ENCODE measurements at regions not wholly inside any gene's neighbourhood (a gene's known extent, or its start where the extent isn't known, plus 50 kb on each side); places are given as distances from the start of the nearest gene placed in this dataset.
"Not testable (repeated sequence)": the region's sequence is repeated elsewhere in the genome, so short reads cannot be mapped to it uniquely, and the experiment has no call there.

DNA sequence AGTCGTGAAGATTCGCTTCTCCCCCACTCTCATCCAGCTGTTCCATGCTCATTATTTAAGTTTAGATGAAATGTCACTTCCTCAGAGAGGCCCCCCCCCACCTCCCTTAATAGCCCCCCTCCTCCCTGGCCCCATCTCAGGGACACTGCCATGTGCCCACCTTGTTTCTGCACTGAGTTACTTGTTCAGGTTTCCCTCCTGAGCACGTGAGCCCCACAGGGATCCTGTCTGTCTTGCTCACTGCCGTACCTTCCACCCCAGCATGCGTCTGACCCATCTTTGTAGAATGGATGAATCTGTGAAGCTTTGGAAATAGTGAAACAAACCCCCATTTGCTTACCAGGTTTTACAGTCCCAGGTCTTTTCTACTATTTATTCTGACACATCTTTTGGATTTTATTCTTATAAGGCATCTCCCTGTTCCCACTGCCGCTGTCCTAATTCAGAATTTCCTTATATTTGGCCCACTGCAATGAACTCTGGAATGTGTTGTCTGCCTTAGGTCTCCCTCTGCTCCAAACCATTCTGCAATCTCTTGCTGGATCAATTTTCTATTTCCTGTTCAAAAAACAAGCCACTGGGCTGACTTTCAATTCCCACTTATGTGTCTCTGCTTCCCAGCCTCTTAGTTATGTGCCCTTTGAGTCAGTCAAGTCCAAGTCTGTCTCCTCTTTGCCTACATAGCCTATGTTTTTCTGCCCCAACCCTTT is 136.5 kb upstream of the ECI2 start:
- Histone ChIP-seq H3K36me3 (ENCODE audit: insufficient read depth, low read length) (no peaks in the 10 kb centered on the region), H3K9me3 (ENCODE audit: control insufficient read depth, insufficient read depth, low read length) (no peaks in the 10 kb centered on the region), H3K9ac (ENCODE audit: low read depth, low read length) (no peak overlapping the region), H3K4me1 (ENCODE audit: insufficient read depth, low read length) (no peaks in the 10 kb centered on the region)

DNA sequence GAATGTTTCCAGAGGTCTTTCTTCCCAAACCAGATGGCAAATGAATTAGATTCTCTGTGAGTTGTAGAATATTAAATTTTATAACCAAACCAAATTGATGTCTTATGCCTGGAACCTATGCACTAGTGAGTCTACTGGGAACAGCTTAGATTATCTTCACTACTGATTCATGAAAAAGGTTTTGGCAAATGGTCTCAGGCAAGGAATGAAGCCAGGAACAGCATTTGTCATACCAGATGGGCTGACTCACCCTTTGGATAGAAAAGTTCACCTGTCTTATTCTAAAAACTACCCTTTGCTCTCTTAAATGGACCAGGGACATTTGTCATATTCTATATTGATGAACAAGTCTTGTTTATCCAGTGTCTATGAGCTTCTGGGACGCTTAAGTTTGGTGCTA is 135.4 kb upstream of the ECI2 start:
- Histone ChIP-seq H3K36me3 (ENCODE audit: insufficient read depth, low read length) (no peaks in the 10 kb centered on the region), H3K9ac (ENCODE audit: low read depth, low read length) (no peak overlapping the region), H3K9me3 (ENCODE audit: control insufficient read depth, insufficient read depth, low read length) (no peaks in the 10 kb centered on the region), H3K4me1 (ENCODE audit: insufficient read depth, low read length) (no peaks in the 10 kb centered on the region)

DNA sequence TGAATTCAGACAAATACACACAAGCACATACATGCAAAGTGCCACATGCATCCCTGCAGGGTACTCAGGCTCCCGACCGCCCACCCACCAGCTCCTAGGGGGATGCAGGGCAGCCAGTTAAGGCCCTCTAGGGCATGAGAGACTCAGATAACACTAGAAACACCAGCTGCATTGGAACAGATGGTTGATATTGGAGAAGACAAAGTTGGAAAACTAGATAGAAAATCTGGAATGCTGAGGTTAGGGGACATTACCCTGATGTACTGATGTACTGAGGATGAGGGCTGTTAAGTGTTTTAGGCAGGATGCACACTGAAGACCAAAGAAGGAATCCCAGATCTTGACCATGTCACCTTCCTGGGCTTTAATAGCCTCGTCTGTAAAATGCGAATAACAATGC is 134.6 kb upstream of the ECI2 start:
- H3K9me3 ChIP-seq (ENCODE audit: control insufficient read depth, insufficient read depth, low read length), result no peaks in the 10 kb centered on the region
- H3K9ac ChIP-seq (ENCODE audit: low read depth, low read length), result no peak overlapping the region
- H3K36me3 ChIP-seq (ENCODE audit: insufficient read depth, low read length), result no peaks in the 10 kb centered on the region
- H3K4me1 ChIP-seq (ENCODE audit: insufficient read depth, low read length), result no peaks in the 10 kb centered on the region

DNA sequence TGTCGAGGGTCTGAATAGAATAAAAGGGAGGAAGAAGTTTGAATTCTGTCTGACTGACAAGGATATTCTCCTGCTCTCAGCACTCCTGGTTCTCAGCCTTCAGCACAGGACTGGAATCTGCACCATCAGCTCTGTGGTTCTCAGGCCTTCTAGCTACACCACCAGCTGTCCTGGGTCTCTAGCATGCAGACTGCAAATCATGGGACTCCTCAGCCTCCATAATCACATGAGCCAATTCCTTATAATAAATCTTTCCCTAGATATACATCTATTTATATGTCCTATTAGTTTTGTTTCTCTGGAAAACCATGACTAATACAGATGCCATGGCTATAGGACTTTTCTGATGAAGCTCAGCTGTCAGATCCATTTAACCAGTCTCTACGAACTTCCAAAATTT is 132.8 kb upstream of the ECI2 start:
- Histone ChIP-seq H3K36me3 (ENCODE audit: insufficient read depth, low read length) (no peaks in the 10 kb centered on the region), H3K9ac (ENCODE audit: low read depth, low read length) (no peak overlapping the region), H3K4me1 (ENCODE audit: insufficient read depth, low read length) (no peaks in the 10 kb centered on the region), H3K9me3 (ENCODE audit: control insufficient read depth, insufficient read depth, low read length) (no peaks in the 10 kb centered on the region)

DNA sequence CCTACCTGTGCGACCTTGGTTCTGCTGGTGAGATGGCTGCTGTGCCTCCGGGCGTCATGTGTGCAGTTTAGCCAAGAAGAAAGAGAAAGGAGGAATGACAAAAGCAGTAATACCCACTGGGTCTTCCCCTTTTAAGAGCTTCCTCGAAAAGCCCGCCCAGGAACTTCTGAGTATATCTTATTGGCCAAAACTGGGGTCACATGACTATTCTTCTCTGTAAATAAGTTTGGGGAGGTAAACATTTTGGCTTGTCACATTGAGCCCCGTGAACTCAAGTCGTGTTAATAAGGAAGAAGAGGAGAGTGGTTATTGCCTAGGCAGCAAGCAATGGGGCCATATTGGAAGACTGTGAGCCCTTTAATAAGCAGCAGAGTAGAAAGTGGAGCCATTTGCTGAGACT is 130.4 kb upstream of the ECI2 start:
- H3K36me3 ChIP-seq (ENCODE audit: insufficient read depth, low read length), result no peaks in the 10 kb centered on the region
- no peaks in the 10 kb centered on the region for H3K4me1 ChIP-seq (ENCODE audit: insufficient read depth, low read length)
- no peak overlapping the region for H3K9ac ChIP-seq (ENCODE audit: low read depth, low read length)
- H3K9me3 ChIP-seq (ENCODE audit: control insufficient read depth, insufficient read depth, low read length), result no peaks in the 10 kb centered on the region

DNA sequence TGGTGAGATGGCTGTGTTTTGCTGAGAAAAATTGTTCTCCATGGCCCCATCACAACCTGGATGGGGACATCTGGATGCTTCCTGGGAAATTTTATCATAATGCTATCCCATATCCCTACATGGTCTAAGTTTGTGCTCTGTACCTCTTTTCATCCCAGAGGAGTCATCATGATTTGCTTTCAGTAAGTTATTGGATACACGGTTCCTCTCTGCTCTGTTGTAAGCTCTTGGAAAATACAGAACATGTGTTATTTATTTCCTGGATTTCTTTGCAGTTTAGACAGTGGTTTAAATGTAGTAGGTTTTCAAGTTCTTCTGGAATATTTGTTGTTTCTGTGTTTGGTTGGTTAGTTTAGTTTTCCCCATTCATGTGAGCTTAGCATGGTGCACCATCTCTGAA is 129.2 kb upstream of the ECI2 start:
- Histone ChIP-seq H3K36me3 (ENCODE audit: insufficient read depth, low read length) (no peaks in the 10 kb centered on the region), H3K9ac (ENCODE audit: low read depth, low read length) (no peak overlapping the region), H3K9me3 (ENCODE audit: control insufficient read depth, insufficient read depth, low read length) (no peaks in the 10 kb centered on the region)

DNA sequence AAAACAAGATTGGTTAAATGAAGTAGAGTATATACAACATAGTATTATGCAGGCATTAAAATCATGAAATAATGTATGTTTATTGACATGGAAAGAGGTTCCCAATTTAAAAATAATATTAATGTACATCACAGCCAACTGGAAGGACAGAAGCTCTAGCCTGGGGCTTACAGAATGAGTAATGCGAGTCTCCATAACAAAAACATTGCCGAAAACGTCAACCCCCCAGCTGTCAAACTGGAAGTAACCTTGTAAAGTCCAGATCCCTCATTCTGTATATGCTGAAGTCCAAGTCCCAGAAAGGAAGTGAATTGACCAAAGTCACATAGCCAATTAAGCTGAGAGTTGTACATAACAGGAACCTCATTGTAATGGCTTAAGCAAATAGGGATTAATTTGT is 128.7 kb upstream of the ECI2 start:
- no peaks in the 10 kb centered on the region for H3K4me1 ChIP-seq (ENCODE audit: insufficient read depth, low read length)
- H3K9me3 ChIP-seq (ENCODE audit: control insufficient read depth, insufficient read depth, low read length), result no peaks in the 10 kb centered on the region
- no peaks in the 10 kb centered on the region for H3K36me3 ChIP-seq (ENCODE audit: insufficient read depth, low read length)
- H3K9ac ChIP-seq (ENCODE audit: low read depth, low read length), result no peak overlapping the region

More for the DNA sequence above, 129.2 kb upstream of the ECI2 start:
- no peaks in the 10 kb centered on the region for H3K4me1 ChIP-seq (ENCODE audit: insufficient read depth, low read length)

DNA sequence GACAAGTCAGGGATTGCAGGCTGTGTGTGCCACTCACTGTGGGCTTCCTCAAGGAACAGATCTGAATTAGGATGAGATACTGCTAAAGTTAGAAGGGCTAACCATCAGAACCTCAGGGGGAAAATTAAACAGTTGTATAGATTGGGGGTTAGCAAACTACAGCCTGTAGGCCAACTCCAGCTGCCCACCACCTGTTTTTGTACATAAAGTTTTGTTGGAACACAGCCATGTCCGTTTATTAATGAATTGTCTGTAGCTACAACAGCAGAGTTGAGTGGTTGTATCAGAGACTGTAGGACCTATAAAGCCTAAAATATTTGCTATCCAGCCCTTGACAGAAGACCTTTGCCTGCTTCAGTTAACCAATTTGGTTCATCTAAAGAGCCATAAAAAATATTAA is 127.2 kb upstream of the ECI2 start:
- Histone ChIP-seq H3K9me3 (ENCODE audit: control insufficient read depth, insufficient read depth, low read length) (no peaks in the 10 kb centered on the region), H3K36me3 (ENCODE audit: insufficient read depth, low read length) (no peaks in the 10 kb centered on the region), H3K9ac (ENCODE audit: low read depth, low read length) (no peak overlapping the region), H3K4me1 (ENCODE audit: insufficient read depth, low read length) (no peaks in the 10 kb centered on the region)

DNA sequence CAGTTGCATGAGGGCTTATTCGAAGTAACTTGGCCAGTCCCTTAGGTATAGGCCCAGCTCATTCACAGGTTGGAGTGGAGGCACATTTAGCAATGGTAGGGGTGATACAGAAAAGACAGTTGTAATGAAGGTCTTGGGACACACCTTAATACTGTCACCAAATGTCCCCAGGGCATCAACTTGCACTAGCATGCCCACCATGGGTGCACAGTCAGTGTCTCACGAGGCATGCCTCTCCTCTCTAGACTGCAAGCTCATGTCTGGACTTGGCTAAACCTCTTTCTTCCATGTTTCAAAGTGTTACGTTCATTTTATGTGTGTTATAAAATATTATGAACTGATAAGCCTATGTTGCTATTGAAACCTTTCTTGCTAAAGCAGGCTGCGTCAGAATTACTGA is 124.0 kb upstream of the ECI2 start:
- no peaks in the 10 kb centered on the region for H3K36me3 ChIP-seq (ENCODE audit: insufficient read depth, low read length)
- H3K9me3 ChIP-seq (ENCODE audit: control insufficient read depth, insufficient read depth, low read length), result no peaks in the 10 kb centered on the region
- no peak overlapping the region for H3K9ac ChIP-seq (ENCODE audit: low read depth, low read length)
- H3K4me1 ChIP-seq (ENCODE audit: insufficient read depth, low read length), result no peaks in the 10 kb centered on the region

DNA sequence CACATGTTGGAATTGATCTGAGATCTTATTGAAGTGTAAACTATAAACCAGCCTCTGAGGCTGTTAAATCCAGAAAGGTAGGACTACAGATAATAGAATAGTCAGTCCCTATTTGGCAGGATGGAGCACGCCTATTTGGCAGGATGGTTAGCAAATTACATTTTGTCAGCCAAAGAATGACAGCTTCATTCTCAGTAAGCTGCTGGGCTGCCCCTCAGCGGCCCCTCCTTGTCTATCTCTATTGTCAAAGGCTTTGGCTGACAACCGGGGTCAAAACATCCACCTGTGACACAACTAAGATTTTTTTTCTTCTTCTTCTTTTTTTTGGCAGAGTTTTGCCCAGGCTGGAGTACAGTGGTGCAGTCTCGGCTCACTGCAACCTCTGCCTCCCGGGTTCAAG is 123.4 kb upstream of the ECI2 start:
- Histone ChIP-seq H3K9me3 (ENCODE audit: control insufficient read depth, insufficient read depth, low read length) (no peaks in the 10 kb centered on the region), H3K9ac (ENCODE audit: low read depth, low read length) (no peak overlapping the region), H3K36me3 (ENCODE audit: insufficient read depth, low read length) (no peaks in the 10 kb centered on the region), H3K4me1 (ENCODE audit: insufficient read depth, low read length) (no peaks in the 10 kb centered on the region)

DNA sequence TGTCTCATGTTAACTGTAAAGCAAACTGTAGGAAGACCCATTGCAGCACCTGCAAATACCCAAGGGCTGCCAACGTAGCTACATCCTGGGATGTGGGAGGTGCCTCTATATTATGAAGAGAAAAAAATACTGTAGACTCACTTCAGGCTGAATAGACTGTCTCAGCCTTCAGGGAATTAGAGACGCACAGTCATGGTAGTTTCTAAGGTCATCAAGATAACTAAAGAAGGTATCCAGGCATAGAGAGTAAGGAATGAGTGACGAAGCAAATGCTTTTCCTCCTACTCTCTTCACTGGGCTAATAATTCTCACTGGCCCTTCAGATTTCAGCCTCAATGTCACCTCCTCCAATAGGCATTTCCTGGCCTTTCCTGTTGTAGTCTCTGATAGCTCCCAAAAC is 121.6 kb upstream of the ECI2 start:
- Histone ChIP-seq H3K36me3 (ENCODE audit: insufficient read depth, low read length) (no peaks in the 10 kb centered on the region), H3K4me1 (ENCODE audit: insufficient read depth, low read length) (no peaks in the 10 kb centered on the region), H3K9me3 (ENCODE audit: control insufficient read depth, insufficient read depth, low read length) (no peaks in the 10 kb centered on the region), H3K9ac (ENCODE audit: low read depth, low read length) (no peak overlapping the region)

DNA sequence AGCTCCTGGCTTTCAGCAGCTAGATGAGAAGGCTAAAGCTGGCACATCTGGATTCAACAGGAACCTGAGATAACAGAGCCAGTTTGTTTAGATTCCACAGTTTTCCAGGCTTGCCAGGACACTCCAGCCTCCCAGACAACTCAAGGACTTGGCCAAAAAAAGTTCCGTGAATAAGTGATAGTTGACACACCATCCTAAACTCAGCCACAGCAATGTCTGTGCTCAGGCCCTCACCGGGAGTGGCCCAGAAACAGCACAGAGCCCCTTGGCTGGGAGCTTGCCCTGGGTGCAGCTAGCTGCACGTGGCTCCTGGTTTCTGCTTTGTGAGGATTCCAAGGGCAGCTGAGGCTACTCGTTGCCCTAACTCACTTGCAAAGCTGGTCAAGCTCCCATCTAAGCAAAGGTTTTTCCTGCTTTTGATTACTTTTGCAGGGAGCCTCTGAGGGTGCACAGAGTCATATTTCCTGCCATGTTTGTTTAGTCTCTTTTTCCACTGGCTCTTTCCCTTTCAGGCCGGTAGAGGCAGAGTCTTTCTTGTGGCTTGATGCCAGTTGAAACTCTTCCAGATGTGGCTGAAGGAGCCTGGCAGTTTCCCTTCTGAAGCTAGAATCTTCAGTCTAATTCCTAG is 118.3 kb upstream of the ECI2 start:
- H3K9me3 ChIP-seq (ENCODE audit: control insufficient read depth, insufficient read depth, low read length), result no peaks in the 10 kb centered on the region
- H3K9ac ChIP-seq (ENCODE audit: low read depth, low read length), result no peak overlapping the region
- H3K4me1 ChIP-seq (ENCODE audit: insufficient read depth, low read length), result no peaks in the 10 kb centered on the region
- no peaks in the 10 kb centered on the region for H3K36me3 ChIP-seq (ENCODE audit: insufficient read depth, low read length)

DNA sequence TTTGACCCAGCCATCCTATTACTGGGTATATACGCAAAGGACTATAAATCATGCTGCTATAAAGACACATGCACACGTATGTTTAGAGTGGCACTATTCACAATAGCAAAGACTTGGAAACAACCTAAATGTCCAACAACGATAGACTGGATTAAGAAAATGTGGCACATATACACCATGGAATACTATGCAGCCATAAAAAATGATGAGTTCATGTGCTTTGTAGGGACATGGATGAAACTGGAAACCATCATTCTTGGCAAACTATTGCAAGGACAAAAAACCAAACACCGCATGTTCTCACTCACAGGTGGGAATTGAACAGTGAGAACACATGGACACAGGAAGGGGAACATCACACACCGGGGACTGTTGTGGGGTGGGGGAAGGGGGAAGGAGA is 117.1 kb upstream of the ECI2 start:
- H3K9me3 ChIP-seq (ENCODE audit: control insufficient read depth, insufficient read depth, low read length); H3K4me1 ChIP-seq (ENCODE audit: insufficient read depth, low read length); H3K36me3 ChIP-seq (ENCODE audit: insufficient read depth, low read length); H3K9ac ChIP-seq (ENCODE audit: low read depth, low read length): not testable (repeated sequence)

DNA sequence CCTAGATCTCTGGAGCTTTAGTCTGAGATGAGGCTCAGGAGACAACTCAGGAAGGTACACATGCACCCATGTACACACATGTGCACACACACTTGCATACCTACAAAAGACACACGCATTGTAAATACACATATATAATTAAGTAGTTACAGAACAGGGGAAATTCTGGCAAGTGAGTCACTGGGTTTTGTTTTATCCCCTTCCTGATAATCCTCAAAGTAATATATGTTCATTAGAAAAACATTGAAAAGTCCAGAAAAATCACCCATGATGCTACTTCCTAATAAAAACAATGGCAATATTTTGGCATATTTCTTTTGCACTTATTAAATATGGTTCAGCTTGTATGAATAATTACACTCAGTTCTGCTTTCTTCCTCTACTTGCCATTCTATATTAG is 115.3 kb upstream of the ECI2 start:
- Histone ChIP-seq H3K9ac (ENCODE audit: low read depth, low read length) (no peak overlapping the region), H3K36me3 (ENCODE audit: insufficient read depth, low read length) (no peaks in the 10 kb centered on the region), H3K4me1 (ENCODE audit: insufficient read depth, low read length) (no peaks in the 10 kb centered on the region), H3K9me3 (ENCODE audit: control insufficient read depth, insufficient read depth, low read length) (no peaks in the 10 kb centered on the region)

DNA sequence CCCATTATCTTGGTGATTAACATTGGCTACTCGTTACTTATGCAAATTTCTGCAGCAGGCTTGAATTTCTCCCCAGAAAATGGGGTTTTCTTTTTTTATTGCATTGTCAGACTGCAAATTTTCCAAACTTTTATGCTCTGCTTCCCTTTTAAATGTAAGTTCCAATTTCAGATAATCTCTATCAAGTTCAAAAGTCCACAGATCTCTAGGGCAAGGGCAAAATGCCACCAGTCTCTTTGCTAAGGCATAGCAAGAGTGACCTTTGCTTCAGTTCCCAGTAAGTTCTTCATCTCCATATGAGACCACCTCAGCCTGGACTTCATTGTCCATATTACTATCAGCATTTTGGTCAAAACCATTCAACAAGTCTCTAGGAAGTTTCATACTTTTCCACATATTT is 108.5 kb upstream of the ECI2 start:
- not testable (repeated sequence) for H3K4me1 ChIP-seq (ENCODE audit: insufficient read depth, low read length); H3K9ac ChIP-seq (ENCODE audit: low read depth, low read length); H3K9me3 ChIP-seq (ENCODE audit: control insufficient read depth, insufficient read depth, low read length); H3K36me3 ChIP-seq (ENCODE audit: insufficient read depth, low read length)

All from ES-I3 (cell line).